SW 1271 (cell line): ENCODE measurements at regions not wholly inside any gene's neighbourhood (a gene's known extent, or its start where the extent isn't known, plus 50 kb on each side); places are given as distances from the start of the nearest gene placed in this dataset.
"Not testable (repeated sequence)": the region's sequence is repeated elsewhere in the genome, so short reads cannot be mapped to it uniquely, and the experiment has no call there.

Experiments
- DNase-seq, 2 experiments: peaks; one replicate each; lab custom pipeline; 2025; lab: John Stamatoyannopoulos, UW

DNA sequence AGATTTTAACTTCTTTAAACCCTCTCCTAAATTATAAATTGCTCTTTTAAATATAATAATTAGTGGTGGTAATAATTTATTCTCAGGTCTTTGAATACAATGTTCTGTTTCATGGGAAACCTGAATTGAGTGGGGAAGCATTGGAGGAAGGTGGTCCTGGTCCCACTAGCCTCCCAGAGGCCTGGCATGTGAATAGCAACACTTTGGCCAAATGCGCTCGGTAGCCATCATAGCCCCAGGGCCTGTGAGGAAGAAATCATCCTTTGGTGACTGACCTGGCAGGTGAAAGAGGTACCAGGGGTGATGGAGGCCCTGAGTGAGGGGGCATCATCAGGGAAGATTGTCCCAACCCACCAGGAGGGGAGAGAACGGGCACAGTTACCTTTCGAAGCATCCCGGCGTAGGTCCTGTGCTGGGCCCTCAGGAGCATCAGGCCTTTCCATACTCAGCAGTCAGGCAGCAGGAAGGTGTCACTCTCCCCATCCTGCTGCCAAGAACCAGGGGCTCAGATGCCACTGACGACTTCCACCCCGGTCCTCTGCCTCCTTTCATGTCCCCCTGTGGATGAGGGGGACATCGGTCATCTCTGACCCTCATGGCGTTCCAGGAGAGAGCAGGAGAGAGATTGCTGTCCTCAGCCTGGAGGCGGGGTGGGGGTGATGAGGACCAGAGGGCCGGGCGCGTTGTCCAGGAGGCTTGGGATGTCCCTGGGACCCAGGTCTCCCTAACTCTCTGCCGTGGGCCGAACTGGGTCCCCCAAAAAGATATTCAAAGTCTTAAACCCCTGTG lies 78.6 kb upstream of the HPCAL1 start:
- no peak for DNase-seq

DNA sequence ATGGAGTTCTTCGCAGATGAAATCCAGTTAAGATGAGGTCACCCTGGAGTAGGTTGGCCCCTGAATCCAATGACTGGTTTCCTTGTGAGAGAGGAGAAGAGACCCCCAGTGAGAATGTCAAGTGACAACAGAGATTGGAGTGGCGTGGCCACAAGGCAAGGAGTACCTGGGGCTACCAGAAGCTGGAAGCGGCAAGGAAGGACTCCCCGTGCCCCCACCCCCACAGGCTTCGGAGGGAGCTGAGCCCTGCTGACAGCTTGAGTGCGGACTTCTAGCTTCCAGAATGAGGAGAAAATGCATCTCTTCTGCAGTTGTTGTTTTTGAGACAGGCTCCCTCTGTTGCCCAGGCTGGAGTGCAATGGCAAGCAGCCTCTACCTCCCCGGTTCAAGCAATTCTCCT lies 78.0 kb upstream of the HPCAL1 start:
- no peak for DNase-seq

DNA sequence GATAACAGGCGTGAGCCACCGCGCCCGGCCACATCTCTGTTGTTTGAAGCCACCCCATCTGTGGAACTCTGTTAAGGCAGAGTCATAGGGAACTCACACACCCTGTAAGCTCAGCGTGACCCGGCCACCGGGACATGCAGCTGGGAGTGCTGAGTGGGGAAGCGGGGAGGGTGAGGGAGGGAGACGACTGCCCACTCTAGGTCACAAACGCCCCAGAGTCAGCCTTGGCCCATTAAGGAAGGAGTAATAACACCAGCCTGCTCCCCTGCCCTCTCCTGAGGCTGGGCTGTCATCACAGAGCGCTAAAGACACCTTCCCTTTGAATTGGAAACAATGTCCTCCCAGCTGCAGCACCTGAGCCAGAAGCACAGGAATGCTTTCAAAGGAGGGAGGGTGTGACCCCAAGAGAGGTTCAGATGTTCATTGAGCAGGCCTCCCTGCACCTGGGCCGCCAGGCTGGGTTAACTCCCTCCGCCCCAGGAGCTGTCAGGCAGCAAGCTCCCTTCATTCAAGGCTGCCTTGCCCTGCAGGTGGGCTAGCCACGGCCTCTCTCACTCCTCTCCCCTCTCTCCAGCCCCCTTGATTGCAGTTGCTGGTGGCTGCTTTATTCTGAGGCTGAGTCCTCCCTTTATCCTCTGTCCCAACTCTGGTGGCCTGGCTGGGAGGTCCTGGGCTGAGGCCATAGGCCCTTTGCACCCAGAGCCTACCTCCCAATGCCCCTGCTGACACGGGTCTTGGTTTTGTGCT lies 77.2 kb upstream of the HPCAL1 start:
- DNase-seq: no peak

DNA sequence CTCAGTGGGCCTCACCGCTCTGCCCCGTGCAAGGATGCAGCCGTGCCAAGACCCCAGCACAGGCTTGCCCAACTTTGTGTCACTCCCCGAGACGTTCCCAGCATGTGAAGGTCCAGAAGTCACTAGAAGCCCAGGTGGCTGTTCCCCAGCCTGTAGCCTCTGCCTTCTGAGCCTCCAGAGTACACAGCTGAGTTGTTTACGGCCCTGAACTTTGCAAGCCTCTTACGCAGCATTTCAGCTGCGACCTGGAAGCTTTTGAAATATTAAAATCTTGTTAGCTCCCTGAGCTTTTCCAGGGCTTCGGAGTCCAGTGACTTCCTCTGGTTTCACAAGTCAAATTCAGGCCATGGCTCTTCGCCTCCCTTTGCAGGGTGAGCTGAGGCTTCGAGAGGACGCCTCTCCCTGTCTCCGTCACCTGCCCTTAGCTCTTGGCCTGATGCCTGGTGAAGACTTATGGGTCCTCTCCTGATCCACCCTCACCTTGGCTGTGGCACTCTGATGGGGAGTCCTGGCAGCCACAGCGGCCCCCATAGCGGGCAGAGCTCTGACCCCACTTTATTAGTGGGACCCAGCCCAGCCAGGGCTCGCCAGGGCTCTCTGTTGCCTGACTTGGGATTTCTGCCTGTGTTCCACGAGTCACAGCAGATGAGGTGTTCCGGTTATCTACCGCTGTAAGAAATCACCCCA lies 76.5 kb upstream of the HPCAL1 start:
- DNase-seq: no peak

DNA sequence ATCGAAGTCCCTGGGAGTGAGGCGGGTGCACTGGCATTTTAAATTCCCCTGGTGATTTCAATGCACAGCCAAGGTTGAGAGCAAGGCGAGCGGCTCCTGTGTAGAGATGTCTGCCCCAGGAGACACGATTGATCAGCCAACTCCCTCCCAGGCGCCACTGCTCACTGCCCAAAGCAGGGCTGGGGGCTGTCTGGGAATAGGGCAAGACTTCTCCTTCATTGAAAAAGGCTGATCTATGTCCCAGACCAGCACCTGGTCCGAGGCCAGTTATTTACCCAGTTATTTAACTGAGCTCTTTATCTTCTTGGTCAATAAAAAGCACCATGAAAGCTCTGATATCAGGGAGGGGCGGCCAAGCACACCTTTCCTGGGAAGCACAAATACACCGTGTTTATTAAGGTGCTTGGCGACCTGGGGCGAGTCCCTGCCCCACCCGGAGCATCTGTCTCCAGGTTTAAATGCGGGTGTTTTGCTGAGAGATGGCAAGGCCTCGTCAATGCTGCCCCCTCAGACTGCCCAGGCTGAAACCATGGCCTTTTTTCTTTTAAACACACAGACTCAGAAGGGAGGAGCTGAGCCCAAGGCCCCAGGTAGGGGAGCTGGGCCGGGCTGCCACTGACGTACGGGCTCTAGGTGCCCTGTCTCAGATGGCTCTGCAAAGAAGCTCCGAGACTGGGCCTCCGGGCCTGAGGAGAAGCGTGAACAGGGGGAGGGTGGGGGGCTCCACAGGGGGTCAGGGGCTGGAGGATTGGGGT lies 73.9 kb upstream of the HPCAL1 start:
- DNase-seq: no peak

DNA sequence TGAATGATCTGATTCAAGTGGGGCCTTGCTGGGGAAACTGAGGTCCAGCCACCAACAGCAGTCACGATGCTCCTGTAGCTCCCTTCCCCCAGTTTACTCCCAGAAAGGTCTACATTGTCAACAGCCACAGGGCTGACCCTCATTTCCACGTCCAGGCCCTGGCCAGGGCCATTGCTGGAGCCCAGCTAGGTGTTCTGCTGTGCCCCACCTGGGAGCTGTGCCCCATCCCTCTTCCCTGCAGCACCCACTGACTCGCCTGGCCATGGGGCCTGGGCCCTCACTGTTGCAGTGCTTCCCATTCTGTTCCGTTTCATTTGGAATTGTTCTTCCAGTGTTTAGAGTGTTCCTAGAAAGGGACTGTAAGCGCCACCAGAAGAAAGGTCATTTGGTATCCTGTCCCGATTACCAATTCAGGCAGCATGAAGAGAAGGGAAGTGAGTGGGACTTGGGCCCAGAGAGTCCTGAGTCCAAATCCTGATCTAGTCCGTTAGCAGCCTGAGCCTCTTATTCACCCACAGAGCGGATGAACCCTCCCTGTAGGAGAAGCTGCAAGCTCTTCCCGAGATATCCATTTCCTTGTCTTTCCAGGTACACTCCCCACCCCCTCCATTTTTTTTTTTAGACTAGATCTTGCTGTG lies 73.1 kb upstream of the HPCAL1 start:
- no peak for DNase-seq

DNA sequence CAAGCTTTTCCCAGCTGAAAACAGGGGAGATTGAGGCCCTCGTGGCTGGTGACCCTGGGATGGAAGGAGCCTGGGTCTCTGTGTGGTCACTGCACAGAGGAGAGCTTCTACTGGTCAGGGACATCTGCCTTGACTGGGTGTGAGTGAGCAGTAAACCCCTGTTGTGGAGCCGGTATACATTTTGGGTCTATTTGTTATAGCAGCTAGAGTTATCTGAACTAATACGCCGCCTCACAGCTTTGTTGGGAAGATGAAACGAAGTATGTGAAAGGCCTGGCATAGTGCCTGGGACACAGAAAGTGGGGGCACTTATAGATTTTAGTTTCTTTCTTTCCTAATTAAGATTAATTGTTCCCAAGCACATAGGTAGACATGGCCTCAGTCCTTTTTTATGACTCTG lies 72.2 kb upstream of the HPCAL1 start:
- no peak for DNase-seq

DNA sequence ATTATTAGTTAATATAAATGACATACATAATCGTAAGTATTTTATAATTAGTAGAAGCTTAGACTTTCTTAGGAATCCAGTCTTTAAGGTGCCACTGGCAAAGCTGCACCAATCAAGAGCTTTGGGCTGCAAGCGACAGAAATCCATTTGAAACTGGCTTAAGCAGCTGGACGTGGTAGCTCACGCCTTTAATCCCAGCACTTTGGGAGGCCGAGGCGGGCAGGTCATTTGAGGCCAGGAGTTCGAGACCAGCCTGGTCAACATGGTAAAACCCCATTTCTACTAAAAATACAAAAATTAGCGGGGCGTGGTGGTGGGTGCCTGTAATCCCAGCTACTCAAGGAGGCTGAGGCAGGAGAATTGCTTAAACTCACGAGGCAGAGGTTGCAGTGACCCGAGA lies 71.8 kb upstream of the HPCAL1 start:
- DNase-seq: not testable (repeated sequence)

DNA sequence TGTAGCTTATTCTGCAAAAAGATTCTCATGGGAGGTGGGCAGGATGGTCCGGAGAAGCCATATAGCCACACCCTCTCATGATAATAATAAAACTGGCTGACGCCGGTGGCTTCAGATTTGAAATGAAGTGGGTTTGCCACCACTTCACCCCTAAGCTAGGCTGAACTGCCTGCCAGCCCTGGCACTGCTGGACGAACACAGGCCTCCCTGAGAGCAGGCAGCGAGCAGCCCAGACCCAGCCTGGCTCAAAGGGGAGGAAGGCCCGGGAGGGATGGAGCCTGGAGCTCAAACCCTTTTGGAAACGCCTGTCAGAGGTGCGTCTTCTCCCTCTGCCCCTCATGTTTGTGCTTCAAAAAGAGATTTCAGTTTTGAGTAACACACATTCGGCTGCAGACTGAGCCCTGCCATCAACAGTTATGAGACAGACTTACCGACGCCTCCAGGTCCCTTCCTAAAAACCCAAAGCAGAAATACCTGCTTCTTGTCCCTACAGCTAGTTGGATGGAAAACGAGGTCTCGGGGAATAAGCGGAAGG lies 71.1 kb upstream of the HPCAL1 start:
- no peak for DNase-seq

DNA sequence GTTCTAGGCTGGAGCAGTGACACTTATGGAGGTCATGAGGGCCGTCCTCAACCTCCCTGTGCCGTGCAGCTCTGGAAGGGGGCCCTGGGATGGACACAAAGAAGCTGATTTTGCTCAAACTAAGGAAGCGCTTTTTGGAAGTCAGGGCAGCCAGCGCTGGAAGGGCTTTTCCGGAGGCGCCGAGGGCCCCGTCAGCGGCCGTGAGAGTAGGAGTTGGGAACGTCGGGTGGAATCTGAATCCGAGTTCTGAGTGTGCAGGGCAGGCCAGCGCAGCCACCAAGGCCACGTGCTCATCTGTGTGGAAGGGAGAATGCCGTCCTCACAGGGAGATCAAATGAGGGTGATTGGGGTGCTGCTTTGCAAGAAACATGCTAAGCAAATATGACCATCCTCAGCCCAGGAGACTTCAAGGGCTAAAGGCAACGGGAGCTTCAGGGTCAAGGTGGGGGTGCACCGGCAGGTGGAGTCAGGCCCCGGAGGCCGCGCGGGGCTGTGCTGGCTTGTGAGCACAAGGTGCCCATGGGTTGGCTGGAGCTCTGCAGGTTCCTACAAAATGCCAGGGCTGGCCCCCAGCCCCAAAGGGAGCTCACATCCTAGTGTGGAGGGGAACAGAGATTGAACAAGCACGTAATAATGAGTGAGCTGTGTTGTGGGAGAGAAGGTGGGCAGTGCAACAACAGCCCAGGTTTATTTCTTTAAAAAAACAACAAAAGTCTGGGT lies 70.4 kb upstream of the HPCAL1 start:
- DNase-seq: no peak

DNA sequence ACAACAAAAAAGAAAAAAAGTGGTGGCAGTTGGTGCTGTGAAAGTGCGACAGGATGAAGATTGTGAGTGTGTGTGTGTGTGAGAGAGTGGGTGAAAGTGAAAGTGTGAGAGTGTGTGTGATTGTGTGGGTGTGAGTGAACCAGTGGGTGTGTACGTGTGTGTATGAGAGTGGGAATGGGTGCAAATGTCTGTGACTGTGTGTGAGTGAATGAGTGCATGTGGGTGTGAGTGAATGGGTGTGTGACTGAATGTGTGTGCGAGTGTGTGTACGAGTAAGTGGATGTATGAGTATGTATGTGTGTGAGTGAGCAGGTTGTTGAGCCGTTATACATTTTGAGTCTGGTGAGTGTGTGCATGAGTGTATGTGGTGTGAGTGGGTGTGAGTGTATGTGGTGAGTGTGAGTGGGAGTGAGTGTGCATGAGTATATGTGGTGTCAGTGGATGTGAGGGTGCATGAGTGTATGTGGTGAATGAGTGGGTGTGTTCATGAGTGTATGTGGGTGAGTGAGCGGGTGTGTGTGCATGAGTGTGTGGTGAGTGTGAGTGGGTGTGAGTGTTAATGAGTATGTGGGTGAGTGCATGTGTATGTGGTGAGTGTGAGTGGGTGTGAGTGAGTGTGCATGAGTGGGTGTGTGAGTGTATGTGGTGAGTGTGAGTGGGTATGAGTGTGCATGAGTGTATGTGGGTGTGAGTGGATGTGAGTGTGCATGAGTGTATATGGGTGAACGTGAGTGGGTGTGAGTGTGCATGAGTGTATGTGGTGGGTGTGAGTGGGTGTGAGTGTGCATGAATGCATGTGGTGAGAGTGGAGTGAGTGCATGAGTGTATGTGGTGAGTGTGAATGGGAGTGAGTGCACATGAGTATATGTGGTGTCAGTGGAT lies 69.3 kb upstream of the HPCAL1 start:
- no peak for DNase-seq

DNA sequence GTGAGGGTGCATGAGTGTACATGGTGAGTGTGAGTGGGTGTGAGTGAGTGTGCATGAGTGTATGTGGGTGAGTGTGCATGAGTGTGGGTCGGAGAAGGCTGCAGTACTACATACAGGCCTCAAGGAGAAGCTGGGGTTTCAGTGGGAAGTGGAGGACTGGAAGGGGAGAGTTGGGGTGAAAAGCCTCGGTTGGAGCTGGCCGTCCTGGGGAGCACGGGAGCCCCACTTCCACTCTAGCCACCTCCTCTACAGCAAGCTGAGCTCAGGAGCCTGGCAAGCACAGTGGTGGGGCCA lies 68.7 kb upstream of the HPCAL1 start:
- no peak for DNase-seq

DNA sequence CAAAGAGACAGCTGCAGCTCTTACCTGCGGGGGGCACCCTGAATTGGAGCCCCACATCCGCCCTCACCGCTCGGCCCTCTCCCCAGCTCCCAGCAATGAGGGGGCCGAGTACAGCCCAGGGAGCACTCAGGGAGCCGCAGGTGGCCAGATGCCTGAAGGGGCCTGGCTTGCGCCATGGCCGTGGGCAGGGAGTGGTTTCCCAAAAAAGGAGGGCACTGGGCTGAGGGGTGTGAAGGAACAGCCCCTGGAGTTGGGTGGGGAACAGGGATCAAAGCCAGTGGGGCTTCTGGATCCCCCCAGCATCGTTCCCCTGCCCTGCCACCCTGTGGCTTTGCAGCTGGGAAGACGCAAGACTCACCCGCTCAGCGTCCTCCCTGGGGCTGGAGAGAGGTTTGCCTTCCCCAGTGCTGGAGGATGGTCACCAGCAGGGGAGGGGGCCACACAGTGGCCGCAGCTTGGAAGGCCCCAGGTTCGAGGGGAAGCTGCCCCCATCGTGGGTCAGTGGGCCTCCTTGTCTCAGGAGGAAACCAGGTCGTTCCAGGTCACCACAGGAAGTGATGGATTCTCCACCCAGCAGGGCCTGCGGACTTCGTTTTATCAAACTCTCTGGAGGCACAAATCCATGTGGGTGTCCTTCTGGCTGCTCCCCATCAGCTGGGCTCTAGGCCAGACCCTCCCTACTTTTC lies 68.2 kb upstream of the HPCAL1 start:
- DNase-seq: no peak

DNA sequence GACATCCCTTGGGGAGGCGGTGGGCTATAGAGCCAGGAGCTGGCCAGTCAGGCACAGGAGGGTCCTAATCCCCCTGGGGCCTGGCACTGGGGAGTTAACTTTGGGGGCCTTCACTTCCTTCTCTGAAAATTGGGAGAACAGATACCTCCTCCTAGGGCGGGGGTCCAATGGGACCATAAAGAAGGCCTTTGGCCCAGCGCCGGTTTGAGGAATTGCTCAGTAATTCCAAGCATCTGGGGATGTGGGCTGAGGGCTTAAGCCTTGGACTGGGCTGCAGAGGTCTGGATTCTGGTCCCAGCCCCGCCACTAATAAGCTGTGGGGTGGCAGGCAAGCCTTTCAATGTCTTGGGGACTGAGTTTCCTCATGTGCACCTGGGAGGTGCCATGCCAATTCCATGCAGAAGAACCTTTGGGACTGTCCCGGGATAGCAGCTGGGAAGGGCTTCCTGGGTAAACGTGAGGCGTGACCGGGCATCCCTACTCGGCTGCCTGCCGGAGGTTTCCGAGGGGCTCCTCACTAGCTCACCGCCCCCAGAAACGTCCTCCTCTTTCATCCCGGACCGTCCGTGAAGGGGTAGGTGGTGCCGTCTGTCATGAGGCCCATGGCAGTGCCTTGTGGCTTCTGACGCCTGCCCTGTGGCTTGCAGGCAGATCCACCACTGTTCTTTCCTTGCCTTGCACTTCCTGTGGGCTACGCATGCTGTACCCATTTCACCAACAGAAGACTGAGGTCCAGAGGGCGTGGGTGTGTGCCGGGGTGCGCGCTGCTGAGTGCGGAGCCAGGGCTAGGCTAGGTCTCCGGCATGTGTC lies 67.4 kb upstream of the HPCAL1 start:
- DNase-seq: no peak

DNA sequence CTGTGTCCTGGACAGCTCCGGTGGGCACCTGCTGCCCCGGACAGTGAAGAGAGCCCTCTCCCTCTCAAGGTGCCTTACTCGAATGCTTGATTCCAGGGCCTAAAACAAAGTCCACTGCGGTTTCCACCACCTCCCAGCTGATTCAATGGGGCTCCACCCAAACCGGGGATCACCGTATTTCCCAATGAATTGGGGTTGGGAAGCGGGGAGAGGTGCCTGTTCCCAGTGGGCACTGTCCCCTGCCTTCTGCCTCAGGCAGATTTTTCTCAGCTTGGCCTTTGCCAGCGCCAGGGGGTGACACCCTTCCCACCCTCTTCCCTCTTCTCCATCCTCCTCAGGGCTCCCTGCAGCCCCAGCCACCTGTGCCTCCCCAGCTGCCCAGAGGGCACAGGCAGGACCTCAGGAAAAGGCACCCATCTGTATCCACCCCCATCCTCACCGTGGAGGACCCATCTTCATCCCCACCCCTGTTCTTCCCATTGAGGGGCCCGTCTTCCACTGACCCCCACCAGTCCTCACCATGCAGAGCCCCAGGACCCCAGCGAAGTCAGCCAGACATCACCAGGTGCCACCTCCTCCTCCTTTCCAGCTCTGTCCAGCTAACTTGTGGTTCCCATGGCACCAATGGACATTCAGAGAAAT lies 66.7 kb upstream of the HPCAL1 start:
- no peak for DNase-seq

DNA sequence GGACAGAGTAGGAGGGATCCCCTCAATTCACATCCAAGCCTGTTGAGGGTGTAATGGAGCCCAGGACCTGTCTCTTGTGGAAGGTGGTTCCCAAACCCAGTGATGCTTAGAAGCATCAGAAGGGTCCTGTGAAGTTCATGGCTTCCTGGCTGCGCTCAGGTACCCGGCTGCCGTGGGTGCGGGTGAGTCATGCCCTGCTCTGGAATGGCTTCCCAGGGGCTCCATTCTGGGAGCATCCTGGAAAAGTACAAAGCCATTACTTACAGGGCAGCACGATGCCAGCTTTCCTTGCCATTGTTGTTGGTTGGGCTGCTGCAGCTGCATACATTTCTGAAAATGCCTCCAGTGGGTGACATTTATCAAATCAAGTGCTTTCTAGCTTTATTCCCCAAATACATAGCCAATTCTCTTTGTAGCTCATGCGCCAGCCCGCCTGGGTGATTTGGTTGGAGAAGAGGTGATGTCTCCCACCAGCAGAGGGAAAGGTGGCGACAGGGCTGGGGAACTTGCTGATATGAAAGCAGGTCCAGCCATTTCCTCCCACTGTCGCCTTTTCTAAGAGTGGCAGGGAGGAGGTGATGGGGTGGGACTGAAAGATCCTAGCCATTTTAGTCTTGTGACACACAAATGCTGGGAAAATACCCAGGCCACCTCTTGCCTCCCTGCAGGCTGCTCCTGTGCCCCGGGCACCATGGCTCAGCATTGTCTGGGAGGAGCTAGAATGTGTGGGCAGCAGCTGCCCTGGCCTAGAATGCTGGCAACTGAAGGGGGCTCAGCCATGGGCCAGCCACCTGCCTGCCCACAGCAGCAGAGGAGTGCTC lies 65.9 kb upstream of the HPCAL1 start:
- no peak for DNase-seq
